ENCODE measurements at regions not wholly inside any gene's neighbourhood (a gene's known extent, or its start where the extent isn't known, plus 50 kb on each side); places are given as distances from the start of the nearest gene placed in this dataset.

- no peak for DNase-seq
These were observed 185.4 kb downstream of the TRIM27 start for GRCh38 chr6:28738396-28738765.

GRCh38 chr6:28741363-28741762 is 182.4 kb downstream of the TRIM27 start:
- no peak for DNase-seq

- DNase-seq = peak; percentile 71
These were observed 181.0 kb downstream of the TRIM27 start for GRCh38 chr6:28742668-28743270.

GRCh38 chr6:28743271-28743789 is 180.5 kb downstream of the TRIM27 start:
- DNase-seq = no peak

- DNase-seq = no peak
These were observed 176.6 kb downstream of the TRIM27 start for GRCh38 chr6:28747083-28747630.

- DNase-seq = peak; percentile 87
These were observed 176.1 kb downstream of the TRIM27 start for GRCh38 chr6:28747631-28748157.

- no peak for DNase-seq
These were observed 175.6 kb downstream of the TRIM27 start for GRCh38 chr6:28748192-28748591.

- no peak for DNase-seq
These were observed 172.8 kb downstream of the TRIM27 start for GRCh38 chr6:28750926-28751458.

- DNase-seq = no peak
These were observed 172.3 kb downstream of the TRIM27 start for GRCh38 chr6:28751514-28751913.

- no peak for DNase-seq
These were observed 171.8 kb downstream of the TRIM27 start for GRCh38 chr6:28751963-28752350.

- DNase-seq = peak; percentile 19
These were observed 166.2 kb downstream of the TRIM27 start for GRCh38 chr6:28757429-28758045.

GRCh38 chr6:28758046-28758817 is 165.6 kb downstream of the TRIM27 start:
- DNase-seq = peak; percentile 72

- DNase-seq = no peak
These were observed 165.0 kb downstream of the TRIM27 start for GRCh38 chr6:28758818-28759235.

- DNase-seq = peak; percentile 6
These were observed 159.6 kb downstream of the TRIM27 start for GRCh38 chr6:28764014-28764723.

- DNase-seq = no peak
These were observed 159.0 kb downstream of the TRIM27 start for GRCh38 chr6:28764761-28765282.

GRCh38 chr6:28765978-28766351 is 157.8 kb downstream of the TRIM27 start:
- DNase-seq = no peak

GRCh38 chr6:28766426-28766825 is 157.4 kb downstream of the TRIM27 start:
- no peak for DNase-seq

- DNase-seq = no peak
These were observed 156.7 kb downstream of the TRIM27 start for GRCh38 chr6:28767133-28767532.

GRCh38 chr6:28767691-28768090 is 156.1 kb downstream of the TRIM27 start:
- DNase-seq = no peak

GRCh38 chr6:28768187-28768913 is 155.4 kb downstream of the TRIM27 start:
- no peak for DNase-seq
